OCI-LY7 (cell line): ENCODE measurements at regions not wholly inside any gene's neighbourhood (a gene's known extent, or its start where the extent isn't known, plus 50 kb on each side); places are given as distances from the start of the nearest gene placed in this dataset.

Experiments used
- BruUV-seq: library from RNA; stranded (reverse); fragments of 400-500 nt; replicated peaks from 2 replicates; lab custom pipeline; 2021; lab: Mats Ljungman, UMichigan
- CTCF ChIA-PET: fragments of 300-600 bp; sonication (Branson Sonifier 250); formaldehyde crosslinking; loops from one replicate; lab custom pipeline; 2022; ENCODE audit warnings: antibody characterized with exemption; ENCODE audit not compliant: unreplicated experiment; lab: Charles Lee
- POLR2A ChIA-PET: fragments of 300-600 bp; sonication (Branson Sonifier 250); formaldehyde crosslinking; loops from one replicate; lab custom pipeline; 2022; ENCODE audit warnings: antibody characterized with exemption; lab: Charles Lee
- DNase-seq: peaks from one replicate; pipeline ENCODE4 v3.0.0-alpha.2; 2015; ENCODE audit warnings: low spot score
- H2AFZ ChIP-seq: fragments of 200-600 bp; sonication (generic), shearing (Covaris generic); 2 replicates; pipeline ENCODE4 v1.6.1; 2014; ENCODE audit warnings: mild to moderate bottlenecking, antibody characterized with exemption, low read length, moderate library complexity
- H3K27ac ChIP-seq: fragments of 200-600 bp; sonication (generic); 2 replicates; pipeline ENCODE4 v1.5.1; 2014; ENCODE audit warnings: mixed run types, low read depth, mild to moderate bottlenecking, moderate library complexity, low read length, inconsistent platforms; ENCODE audit not compliant: poor library complexity, severe bottlenecking
- H3K36me3 ChIP-seq: fragments of 200-600 bp; sonication (generic); 2 replicates; pipeline ENCODE4 v1.6.1; 2014; ENCODE audit warnings: mild to moderate bottlenecking, antibody characterized with exemption, low read length, moderate library complexity, mixed read lengths; ENCODE audit not compliant: insufficient read depth
- H3K4me1 ChIP-seq: fragments of 200-600 bp; sonication (generic); 2 replicates; pipeline ENCODE4 v1.5.1; 2014; ENCODE audit warnings: mild to moderate bottlenecking, low read length; ENCODE audit not compliant: insufficient read depth, poor library complexity, severe bottlenecking
- H3K4me2 ChIP-seq: fragments of 200-600 bp; sonication (generic); 2 replicates; pipeline ENCODE4 v1.6.1; 2014; ENCODE audit warnings: mild to moderate bottlenecking, low read length
- H3K4me3 ChIP-seq: fragments of 200-600 bp; sonication (generic); 2 replicates; pipeline ENCODE4 v1.5.1; 2014; ENCODE audit warnings: mild to moderate bottlenecking, low read depth, low read length; ENCODE audit not compliant: poor library complexity, severe bottlenecking
- H3K79me2 ChIP-seq: fragments of 200-600 bp; sonication (generic); 2 replicates; pipeline ENCODE4 v1.6.1; 2016; ENCODE audit warnings: low read depth, mild to moderate bottlenecking, low read length, moderate library complexity, mixed read lengths; ENCODE audit not compliant: insufficient read depth
- H3K9me2 ChIP-seq: fragments of 200-600 bp; sonication (generic); 2 replicates; pipeline ENCODE4 v1.6.1; 2016; ENCODE audit warnings: mild to moderate bottlenecking, low read length, mixed read lengths; ENCODE audit not compliant: insufficient read depth
- H3K9me3 ChIP-seq: fragments of 200-600 bp; sonication (generic); 2 replicates; pipeline ENCODE4 v1.6.1; 2014; ENCODE audit warnings: mild to moderate bottlenecking, mixed run types, low read length, mixed read lengths
- H4K20me1 ChIP-seq: fragments of 200-600 bp; sonication (generic); 2 replicates; pipeline ENCODE4 v1.6.1; 2014; ENCODE audit warnings: mild to moderate bottlenecking, antibody characterized with exemption, low read length, moderate library complexity, mixed read lengths; ENCODE audit not compliant: insufficient read depth
- CTCF ChIP-seq: fragments of 200-600 bp; sonication (generic); conservative IDR thresholded peaks from 2 replicates; pipeline ENCODE4 v1.5.1; 2014; ENCODE audit warnings: mild to moderate bottlenecking, antibody characterized with exemption, low read length, moderate library complexity, mixed read lengths
- EZH2phosphoT487 ChIP-seq: fragments of 200-600 bp; sonication (generic); IDR thresholded peaks from 2 replicates; pipeline ENCODE4 v1.6.1; 2018; ENCODE audit warnings: low read depth, borderline replicate concordance, mild to moderate bottlenecking, mixed run types, antibody characterized with exemption, low read length, moderate library complexity, mixed read lengths
- intact Hi-C: fragments of 100-400 bp; cut with micrococcal nuclease; formaldehyde crosslinking; loops from one replicate; pipeline ENCODE4 v1.10.0; 2022; ENCODE audit not compliant: unreplicated experiment

- Histone ChIP-seq H3K79me2 (no peaks in the 10 kb centered on the region), H3K4me3 (no peak overlapping the region), H3K27ac (no peak overlapping the region), H3K9me2 (no peaks in the 10 kb centered on the region), H3K36me3 (no peaks in the 10 kb centered on the region), H4K20me1 (no peaks in the 10 kb centered on the region), H3K4me2 (no peak overlapping the region), H2AFZ (no peak overlapping the region), H3K4me1 (no peaks in the 10 kb centered on the region), H3K9me3 (no peaks in the 10 kb centered on the region)
- TF ChIP-seq EZH2phosphoT487: no peak
- no peak for TF ChIP-seq CTCF
- ChIA-PET CTCF (no interaction called here), POLR2A (no interaction called here)
- intact Hi-C loops: no loop called here
- no TSS peak for BruUV-seq
- no peak for DNase-seq
Observed at GRCh38 chr16:35134471-35134870, 1675.1 kb downstream of the TP53TG3F start.

- intact Hi-C loops: no loop called here
- TF ChIP-seq EZH2phosphoT487: no peak
- TF ChIP-seq CTCF: no peak
- CTCF ChIA-PET: no interaction called here
- Histone ChIP-seq H3K4me3 (no peak overlapping the region), H4K20me1 (no peaks in the 10 kb centered on the region), H3K4me1 (no peaks in the 10 kb centered on the region), H3K27ac (no peak overlapping the region), H3K9me2 (no peaks in the 10 kb centered on the region), H2AFZ (no peak overlapping the region), H3K9me3 (no peaks in the 10 kb centered on the region), H3K4me2 (no peak overlapping the region), H3K36me3 (no peaks in the 10 kb centered on the region), H3K79me2 (no peaks in the 10 kb centered on the region)
- DNase-seq: no peak
- POLR2A ChIA-PET: no interaction called here
- no TSS peak for BruUV-seq
Observed at GRCh38 chr16:35140293-35140986, 1681.0 kb downstream of the TP53TG3F start.

- H3K9me3 ChIP-seq: no peaks in the 10 kb centered on the region
- no peak overlapping the region for H3K27ac ChIP-seq
- H3K9me2 ChIP-seq: no peaks in the 10 kb centered on the region
- CTCF ChIA-PET: no interaction called here
- BruUV-seq: no TSS peak
- no peak overlapping the region for H2AFZ ChIP-seq
- DNase-seq: no peak
- intact Hi-C loops: no loop called here
- POLR2A ChIA-PET: no interaction called here
- H3K4me3 ChIP-seq: no peak overlapping the region
- H4K20me1 ChIP-seq: no peaks in the 10 kb centered on the region
- no peaks in the 10 kb centered on the region for H3K4me1 ChIP-seq
- H3K36me3 ChIP-seq: no peaks in the 10 kb centered on the region
- TF ChIP-seq EZH2phosphoT487: no peak
- no peak for TF ChIP-seq CTCF
- no peak overlapping the region for H3K4me2 ChIP-seq
- no peaks in the 10 kb centered on the region for H3K79me2 ChIP-seq
Observed at GRCh38 chr16:35141303-35141702, 1681.9 kb downstream of the TP53TG3F start.
